ENCODE measurements at regions not wholly inside any gene's neighbourhood (a gene's known extent, or its start where the extent isn't known, plus 50 kb on each side); places are given as distances from the start of the nearest gene placed in this dataset.
"Not testable (repeated sequence)": the region's sequence is repeated elsewhere in the genome, so short reads cannot be mapped to it uniquely, and the experiment has no call there.

DNA sequence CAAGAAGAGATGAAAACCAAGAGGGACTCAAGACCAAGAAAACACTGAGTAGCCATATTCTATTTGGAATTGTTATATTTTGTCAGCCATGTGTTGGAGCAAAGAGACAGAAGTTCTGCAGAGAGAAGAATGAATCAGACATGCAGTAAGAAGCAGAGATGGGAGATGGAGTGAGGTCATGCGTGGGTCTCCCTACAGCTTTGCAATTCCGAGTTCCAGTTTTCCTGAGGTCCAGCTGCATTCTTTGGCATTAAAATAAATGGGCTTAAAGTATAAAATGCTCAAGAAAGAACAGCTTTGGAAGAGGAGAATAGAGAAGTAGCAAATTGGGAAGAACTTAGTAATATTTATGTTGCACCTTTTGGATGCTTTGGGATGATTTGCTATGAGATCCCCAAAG lies 361.6 kb downstream of the NPR3 start:
- DNase-seq, result no peak

DNA sequence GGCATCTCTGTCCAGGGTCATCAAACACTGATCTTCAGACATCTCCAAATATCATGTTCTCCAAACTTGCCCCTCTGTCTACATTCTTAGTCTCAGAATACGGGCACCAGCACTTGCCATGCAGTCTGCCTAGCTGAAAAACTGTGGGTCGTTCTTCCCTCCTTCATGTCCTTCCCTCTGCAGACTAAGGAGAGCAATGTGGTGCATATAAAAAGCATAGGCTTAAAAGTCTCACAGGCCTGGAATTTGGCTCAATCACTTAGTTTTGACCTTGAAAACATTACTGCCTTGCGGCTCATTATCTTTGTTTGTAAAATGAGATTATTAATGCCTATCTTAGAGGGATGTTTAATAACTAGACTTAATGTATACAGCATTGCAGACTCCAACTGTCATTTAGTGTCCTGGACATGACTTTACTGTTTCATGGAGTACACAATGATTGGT lies 362.8 kb downstream of the NPR3 start:
- DNase-seq, result no peak

DNA sequence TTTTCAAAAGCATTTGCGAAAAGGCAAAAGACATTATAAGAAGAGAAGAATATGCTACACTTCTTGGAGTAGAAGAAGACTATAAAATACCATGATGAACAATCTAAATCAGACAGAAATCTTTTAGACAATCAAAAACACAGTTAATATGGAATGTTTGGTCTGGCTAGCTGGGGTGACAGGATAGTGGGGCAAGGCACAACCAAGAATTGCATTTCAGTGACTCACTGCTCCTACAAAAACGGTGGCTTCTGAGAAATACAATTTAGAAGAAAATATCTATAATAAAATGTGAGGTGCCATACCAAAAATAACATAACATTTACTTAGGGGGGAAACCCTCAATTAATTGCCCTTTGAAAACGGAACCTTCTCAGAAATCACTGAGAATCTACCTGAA lies 363.4 kb downstream of the NPR3 start:
- no peak for DNase-seq

DNA sequence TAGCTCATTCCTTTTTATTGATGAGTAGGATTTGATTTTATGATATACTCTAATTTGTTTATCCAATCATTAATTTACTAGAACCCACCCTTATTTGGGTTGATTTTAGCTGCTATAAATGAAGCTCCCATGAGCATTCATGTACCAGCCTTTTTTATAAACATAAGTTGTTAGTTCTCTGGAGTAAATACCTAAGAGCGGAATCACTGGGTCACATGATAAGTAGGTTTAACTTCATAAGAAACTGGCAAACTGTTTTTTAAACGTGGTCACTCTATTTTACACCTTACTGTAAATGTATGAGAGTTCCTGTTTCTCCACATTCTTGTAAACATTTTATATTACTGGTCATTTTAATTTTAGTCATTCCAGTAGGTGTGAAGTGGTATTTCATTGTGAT lies 364.6 kb downstream of the NPR3 start:
- no peak for DNase-seq

DNA sequence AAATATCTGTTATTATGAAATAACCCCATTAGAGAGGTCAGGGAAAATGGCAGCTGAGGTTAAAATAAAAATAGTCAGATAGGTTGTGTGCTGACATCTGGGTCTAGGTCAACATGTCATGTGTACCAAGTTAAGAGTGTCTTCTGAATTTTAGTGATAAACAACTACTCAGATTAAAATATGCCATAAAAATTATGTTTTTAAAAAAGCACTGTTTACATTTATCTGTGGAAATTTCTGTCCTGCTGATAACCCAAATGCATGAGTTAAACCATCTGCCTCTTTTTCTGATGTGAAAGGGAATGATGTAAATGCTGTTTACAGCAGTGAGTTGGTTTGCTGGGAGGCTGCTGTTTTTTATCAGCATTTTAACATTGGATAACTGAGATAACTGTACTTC lies 361.2 kb upstream of the TARS1 start:
- no peak for DNase-seq

DNA sequence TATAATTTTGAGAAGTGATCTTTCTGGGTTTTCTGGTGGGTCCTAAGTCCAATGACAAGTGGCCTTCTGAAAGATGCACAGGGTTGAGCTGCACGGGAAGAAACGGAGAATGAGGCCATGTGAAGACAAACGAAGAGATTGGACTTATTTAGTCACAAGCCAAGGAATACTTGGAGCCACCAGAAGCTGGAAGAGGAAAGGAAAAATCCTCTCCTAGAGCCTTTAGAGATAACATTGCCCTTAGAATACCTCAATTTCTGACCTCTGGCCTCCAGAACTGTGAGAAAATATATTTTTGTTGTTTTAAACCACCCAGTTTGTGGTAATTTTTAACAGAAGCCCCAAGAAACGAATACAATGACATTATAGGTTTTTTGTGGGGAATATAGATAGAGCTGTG lies 360.5 kb upstream of the TARS1 start:
- DNase-seq, result no peak

DNA sequence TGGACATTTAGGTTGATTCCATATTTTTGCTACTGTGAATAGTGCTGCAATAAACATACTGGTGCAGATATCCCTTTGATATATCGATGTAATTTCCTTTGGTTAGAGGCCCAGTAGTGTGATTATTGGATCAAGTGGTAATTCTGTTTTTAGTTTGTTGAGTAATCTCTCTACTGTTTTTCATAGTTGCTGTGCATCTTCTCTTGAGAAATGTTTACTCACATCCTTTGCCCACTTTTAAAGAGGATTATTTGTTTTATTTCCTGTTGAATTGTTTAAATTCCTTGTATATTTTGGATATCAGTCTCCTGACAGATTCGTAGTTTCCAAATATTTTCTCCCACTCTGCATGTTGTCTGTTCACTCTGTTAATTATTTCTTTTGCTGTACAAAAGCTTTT lies 352.6 kb upstream of the TARS1 start:
- no peak for DNase-seq

DNA sequence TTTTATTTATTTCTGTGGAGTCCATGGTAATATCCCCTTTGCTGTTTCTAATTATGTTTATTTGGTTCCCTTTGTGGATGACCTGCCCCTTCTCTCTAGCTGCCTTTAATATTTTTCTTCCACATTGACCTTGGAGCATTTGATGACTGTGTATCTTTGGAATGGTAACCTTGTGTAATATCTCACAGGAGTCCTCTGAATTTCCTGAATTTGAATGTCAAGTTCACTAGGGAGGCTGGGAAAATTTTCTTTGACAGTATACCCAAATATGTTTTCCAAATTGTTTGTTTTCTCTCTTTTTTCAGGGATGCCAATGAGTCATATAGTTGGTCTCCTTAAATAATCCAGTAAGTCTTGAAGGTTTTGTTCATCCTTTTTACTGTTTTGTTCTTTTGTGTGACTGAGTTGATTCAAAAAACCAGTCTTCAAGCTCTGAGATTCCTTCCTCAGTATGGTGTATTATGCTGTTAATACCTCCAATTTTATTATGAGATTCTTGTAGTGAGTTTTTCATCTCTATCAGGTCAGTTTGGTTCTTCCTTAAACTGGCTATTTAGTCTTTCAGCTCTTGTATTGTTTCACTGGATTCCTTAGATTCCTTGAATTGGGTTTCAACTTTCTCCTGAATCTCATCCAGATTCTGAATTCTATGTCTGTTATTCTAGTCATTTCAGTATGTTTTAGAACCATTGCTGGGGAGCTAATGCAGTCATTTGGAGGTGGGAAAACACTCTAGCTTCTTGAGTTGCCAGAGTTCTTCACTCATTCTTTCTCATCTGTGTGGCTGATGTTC lies 349.0 kb upstream of the TARS1 start:
- DNase-seq, result no peak

DNA sequence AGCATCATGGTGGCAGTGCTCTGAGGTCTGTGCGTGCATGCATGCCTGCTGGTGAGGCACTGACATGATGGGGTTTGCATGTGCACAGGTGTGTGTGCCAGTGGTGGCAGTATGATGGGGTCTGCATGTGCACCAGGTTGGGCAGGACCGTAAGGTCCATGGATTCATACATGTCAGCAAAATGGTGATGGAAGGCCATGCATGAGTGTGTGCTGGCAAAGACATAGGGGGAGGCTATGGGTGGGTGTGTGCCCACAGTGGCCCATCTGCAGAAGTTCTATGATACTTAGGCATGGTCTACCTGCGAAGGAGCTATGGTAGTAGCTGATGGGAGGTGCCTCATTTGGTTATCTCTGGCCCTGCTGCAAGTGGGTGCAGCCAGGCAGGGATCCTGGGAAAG lies 348.0 kb upstream of the TARS1 start:
- no peak for DNase-seq

DNA sequence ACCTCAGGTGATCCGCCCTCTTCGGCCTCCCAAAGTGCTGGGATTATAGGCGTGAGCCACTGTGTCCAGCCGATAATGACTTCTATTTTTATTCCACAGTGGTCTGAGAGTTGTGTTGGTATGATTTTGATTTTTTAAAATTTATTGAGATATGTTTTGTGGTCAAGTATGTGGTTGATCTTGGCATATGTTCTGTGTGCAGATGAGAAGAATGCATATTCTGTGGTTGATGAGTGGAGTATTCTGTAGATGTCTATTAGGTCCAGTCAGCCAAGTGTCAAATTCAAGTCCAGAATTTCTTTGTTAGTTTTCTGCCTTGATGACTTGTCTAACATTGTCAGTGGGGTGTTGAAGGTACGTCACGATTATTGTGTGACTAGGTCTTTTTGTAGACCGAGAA lies 338.2 kb upstream of the TARS1 start:
- DNase-seq, result no peak

DNA sequence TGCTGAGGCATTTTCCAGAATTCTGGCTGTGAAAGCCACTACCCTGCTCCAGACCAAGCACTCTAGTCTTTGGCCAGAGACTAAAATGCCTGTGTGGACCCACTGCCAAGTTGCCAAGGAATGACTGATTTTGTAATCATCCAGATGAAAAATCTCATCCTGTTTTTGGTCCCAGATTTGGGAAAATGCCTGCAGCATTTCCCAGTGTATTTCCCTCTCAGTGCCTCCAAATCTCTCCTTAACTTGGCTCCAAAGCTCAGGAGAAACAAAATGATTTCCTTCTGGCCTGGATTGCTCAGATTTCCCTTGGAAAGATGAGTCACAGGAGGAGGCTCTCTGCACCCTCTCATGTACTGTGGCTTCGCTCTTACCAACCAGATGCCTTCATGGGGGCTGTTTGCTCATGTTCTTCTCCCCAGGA lies 335.2 kb upstream of the TARS1 start:
- DNase-seq, result no peak

DNA sequence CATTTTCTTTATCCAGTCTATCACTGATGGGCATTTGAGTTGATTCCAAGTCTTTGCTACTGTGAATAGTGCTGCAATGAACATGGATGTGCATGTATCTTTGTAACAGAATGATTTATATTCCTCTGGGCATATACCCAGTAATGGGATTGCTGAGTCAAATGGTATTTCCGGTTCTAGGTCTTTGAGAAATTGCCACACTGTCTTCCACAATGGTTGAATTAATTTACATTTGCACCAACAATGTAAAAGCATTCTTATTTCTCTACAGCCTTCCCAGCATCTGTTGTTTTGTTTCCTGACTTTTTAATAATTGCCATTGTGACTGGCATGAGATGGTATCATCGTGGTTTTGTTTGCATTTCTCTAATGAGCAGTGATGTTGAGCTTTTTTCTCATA lies 330.3 kb upstream of the TARS1 start:
- DNase-seq, result not testable (repeated sequence)

DNA sequence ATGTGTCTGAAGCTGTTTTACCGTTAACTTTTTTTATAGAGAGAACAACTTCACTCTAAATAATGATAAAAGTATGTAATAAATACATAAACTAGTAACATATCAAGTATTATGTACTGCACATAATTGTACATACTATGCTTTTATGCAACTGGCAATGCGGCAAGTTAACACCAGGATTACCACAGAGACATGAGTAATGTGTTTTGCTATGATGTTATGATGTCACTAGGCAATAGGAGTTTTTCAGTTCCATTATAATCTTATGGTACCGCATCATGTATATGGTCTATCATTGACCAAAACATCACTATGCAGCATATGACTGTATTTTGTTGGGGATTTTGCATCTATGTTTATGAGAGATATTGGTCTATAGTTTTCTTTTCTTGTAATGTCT lies 326.4 kb upstream of the TARS1 start:
- no peak for DNase-seq

DNA sequence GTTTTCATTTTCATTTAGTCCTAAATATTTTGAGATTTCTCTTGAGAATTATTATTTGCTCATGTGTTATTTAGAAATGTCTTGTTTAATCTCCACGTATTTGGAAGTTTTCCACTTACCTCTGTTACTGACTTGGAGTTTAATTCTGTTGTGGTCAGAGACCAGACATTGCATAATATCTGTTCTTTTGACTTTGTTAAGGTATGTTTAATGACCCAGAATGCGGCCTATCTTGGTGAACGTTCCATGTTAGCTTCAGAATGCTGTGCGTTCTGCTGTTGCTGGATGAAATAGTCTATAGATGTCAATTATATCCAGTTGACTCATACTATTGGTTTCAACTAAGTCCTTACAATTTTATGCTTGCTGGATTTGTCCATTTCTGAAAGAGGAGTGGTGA lies 325.3 kb upstream of the TARS1 start:
- no peak for DNase-seq

DNA sequence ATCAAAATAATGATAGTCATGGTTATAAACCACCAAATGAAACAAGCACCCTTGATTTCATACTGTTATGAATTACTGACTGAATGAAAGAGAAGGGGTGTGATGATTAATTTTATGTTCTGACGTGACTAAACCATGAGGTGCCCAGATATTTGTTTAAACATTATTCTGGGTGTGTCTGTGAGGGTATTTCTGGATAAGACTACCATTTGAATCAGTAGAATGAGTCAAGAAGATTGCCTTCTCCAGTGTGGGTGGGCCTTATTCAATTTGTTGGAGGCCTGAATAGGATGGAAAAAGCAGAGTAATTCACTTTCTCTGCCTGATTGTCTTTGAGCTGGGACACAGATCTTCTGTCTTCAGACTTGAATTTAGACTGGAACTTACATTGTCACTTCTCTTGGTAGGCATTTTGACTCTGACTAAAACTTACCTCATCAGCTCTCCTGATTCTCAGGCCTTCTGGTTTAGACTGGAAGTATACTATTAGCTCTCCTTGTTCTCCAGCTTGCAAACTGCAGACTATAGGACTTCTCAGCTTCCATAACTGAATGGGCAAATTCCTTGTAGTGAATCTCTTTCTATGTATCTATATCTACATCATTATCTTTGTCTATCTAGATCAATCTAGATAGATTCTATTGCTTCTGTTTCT lies 321.9 kb upstream of the TARS1 start:
- DNase-seq, result no peak

DNA sequence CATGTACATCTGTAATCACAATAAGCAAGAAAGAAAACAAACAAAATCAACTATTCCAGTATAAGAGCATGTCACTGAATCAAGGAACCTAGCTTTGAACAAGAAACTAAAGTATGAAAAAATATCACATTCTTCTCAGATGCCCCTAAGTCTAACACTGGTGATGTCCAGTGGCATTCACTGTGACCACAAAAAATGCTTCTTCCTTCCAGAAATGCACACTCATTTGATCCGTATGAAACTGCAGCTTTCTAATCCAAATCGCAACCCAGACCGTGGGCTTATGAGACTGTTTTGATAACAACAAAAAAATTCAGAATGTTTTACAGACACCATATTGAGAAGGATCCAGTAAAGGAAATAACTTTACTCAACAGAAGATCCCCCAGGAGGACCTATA lies 320.1 kb upstream of the TARS1 start:
- no peak for DNase-seq

DNA sequence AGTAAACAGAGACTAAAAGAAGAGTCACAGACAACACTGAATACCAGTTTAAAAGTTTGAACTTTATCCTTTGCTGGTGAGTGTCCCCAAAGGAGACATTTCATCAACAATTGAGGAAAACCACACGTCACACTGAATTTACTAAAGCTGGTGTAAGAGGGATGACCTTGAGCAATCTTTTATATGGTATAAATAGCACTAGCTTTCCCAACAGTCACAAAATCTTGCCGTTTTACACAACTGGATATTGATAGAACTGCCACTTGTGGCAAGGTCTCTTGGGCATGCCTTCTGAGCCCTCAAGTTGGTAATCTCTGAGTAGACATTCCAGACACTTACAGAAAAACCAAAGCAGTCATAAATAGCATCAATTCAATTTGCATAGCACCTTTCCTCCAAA lies 311.5 kb upstream of the TARS1 start:
- DNase-seq, result no peak

DNA sequence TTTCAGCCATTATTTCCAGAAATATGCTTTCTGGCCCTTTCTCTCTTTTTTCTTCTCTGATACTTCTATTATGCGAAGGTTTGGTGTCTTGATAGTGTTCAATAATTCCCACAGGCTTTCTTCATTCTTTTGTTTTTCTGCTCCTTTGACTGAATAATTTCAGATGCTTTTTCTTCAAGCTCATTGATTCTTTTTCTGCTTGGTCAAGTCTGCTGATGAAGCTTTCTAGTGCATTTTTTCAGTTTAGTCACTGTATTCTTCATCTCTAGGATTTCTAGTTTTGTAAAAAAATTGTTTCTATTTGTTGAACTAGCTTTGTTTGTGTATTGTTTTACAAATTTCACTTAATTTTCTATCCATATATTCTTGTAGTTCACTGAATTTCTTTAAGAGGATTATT lies 304.0 kb upstream of the TARS1 start:
- no peak for DNase-seq

DNA sequence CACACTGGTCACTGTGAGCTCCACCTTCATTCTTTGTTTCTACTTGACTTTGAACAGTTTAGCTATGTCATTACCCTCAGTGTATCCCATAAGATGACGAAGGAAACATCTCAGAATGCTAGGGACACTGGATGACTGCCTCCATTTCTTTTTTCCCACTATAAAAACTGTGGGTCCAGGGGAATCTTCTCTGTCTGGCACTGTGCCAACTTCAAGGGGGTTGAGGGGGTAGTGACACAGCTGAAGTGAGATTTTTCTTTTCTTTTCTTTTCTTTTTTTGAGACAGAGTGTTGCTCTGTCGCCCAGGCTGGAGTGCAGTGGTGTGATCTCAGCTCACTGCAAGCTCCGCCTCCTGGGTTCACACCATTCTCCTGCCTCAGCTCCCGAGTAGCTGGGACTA lies 302.6 kb upstream of the TARS1 start:
- DNase-seq, result not testable (repeated sequence)

DNA sequence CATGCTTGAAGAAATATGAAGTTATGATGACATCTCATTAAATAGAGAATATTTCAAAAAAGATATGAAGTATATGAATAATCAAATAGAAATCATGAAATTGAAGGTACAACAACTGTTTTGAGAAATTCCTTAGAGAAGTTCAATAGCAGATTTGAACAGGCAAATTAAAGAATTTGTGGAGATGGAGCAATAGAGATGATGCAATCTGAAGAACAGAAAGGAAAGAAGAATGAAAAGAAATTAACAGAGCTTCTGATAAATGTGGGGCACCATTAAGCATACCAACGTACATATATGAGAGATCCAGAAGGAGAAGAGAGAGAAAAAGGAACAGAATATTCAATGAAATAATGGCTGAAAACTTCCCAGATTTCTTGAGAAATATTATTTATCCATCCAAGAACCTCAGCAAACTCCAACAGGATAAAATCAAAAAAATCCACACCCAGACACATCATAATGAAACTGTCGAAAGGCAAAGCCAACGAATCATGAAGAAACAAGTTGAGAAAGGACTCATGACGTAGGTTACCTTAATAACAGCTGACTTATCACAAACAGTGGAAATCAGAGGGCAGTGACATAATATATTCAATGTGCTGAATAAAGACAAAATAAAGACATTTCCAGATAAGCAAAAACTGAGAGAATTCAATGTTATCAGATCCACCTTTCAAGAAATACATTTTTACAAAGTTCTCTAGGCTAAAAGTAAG lies 297.2 kb upstream of the TARS1 start:
- DNase-seq, result no peak

DNA sequence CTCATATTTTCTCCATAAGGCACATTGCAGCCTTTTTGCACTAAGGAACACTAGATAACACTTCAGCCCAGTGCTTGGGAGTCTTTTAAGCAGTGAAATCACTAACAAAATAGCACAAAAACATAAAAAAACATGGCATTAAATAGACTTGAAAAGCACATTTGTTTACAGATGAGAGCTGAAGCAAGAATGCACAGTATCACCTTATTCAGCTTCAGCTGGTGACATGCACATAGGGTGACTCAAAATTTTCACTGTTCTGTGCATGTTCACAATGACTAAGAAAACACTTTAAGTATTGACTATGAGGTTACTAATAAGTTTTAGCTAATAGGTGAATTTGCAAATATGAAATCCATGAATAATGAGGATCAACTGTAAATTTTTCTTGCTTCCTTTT lies 293.9 kb upstream of the TARS1 start:
- no peak for DNase-seq

DNA sequence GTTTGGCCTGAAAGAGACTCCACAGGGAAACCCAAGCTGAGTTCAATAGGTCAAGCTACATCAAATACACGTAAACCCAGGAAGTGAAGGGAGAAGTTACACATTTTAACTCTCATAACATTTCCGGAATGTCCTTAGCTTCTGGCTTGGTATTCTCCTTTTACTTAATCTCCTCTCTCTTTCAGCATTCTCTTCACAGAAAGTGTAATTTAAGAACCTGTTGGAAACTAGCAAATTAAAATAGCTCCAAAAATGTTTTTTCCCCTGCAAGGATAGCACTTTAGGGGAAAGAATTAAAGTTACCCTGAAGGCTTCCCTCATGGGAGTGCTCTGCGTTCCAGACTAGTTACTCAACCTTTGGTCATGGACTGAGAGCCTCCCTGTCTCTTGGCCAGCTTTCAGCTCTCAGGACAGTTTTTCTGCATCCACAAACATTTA lies 292.7 kb upstream of the TARS1 start:
- DNase-seq, result no peak

DNA sequence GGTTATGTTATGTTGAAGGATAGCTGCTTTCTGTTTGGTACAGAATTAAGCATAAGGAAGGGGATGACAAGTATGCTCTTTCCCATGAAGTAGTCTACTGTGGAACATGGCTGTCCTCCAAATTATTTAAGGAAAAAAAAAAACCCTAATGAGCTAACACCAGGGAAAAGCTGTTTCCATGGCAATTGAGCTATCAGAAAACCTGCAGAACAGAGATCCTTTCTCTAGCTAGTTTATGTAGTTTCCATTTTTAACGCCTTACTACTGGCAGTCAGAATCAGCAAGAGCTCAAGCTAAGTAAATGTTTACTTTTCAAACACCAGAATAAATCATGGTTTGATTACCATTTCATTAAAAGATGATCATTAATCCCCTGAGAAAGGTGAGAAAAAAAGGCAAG lies 287.4 kb upstream of the TARS1 start:
- no peak for DNase-seq

DNA sequence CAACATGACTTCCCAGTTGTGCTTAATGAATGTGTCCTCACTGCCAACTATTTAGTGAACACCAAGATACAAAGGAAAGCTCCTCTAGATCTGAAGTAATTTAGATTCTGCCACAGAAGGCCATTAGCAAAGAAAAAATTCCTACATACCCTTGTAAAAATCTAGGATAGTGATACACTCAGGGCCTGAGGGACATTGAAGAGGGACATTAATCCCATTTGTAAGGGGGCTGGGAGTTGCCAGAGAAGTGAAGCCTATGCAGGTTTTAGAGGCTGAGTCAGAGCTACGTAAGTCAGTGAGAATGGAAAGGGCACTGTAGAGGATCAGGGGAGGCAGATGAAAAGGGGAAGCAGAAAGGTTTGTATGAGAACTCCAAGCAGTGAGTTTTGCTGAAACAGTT lies 286.9 kb upstream of the TARS1 start:
- no peak for DNase-seq

All from KG1 (cell line).